Transverse colon (tissue), 4 donors: ENCODE measurements at regions not wholly inside any gene's neighbourhood (a gene's known extent, or its start where the extent isn't known, plus 50 kb on each side); places are given as distances from the start of the nearest gene placed in this dataset.

Experiments used
- DNase-seq: peaks from one replicate; pipeline ENCODE4 v3.0.0-alpha.2; 2019
- H3K27ac ChIP-seq, 4 donors: fragments of 200-600 bp; sonication (generic); 2 replicates each; pipeline ENCODE4 v1.5.1; 2016 to 2018; ENCODE audit warnings: inconsistent platforms in 4 of 4
- H3K27me3 ChIP-seq: fragments of 200-600 bp; sonication (generic); 2 replicates; pipeline ENCODE4 v1.5.1; 2017; ENCODE audit warnings: inconsistent platforms
- H3K36me3 ChIP-seq, 4 donors: fragments of 200-600 bp; sonication (generic); 2 replicates each; pipeline ENCODE4 v1.5.1; 2017 to 2019; ENCODE audit warnings: inconsistent platforms in 4 of 4
- H3K4me1 ChIP-seq, 4 donors: fragments of 200-600 bp; sonication (generic); 2 replicates each; pipeline ENCODE4 v1.5.1; 2017 to 2020; ENCODE audit warnings: inconsistent platforms in 4 of 4
- H3K4me3 ChIP-seq, 4 donors: fragments of 200-600 bp; sonication (generic); 1 replicate in 1 of 4; 2 replicates in 3 of 4; pipeline versions ENCODE4 v1.5.1 to v1.6.1; 2017 to 2019; ENCODE audit warnings: inconsistent platforms in 4 of 4
- H3K9me3 ChIP-seq, 2 donors: fragments of 200-600 bp; sonication (generic); 2 replicates each; pipeline ENCODE4 v1.5.1; 2017 to 2019; ENCODE audit warnings: inconsistent platforms in 2 of 2
- CTCF ChIP-seq, 5 experiments: fragments of 200-600 bp in 3 of 5; fragments of 450-650 bp in 2 of 5; sonication (generic) in 3 of 5; IDR thresholded peaks; 1 replicate in 2 of 5; 2 replicates in 3 of 5; pipeline ENCODE4 v1.5.1; 2016 to 2017; ENCODE audit warnings: antibody characterized with exemption in 5 of 5, inconsistent platforms in 3 of 5, mild to moderate bottlenecking in 2 of 5, moderate library complexity in 1 of 5
- EP300 ChIP-seq: sonication (generic); formaldehyde crosslinking; IDR thresholded peaks from one replicate; pipeline ENCODE4 v1.6.1; 2017; ENCODE audit warnings: antibody characterized with exemption, low read depth
- POLR2A ChIP-seq: fragments of 450-650 bp; IDR thresholded peaks from one replicate; pipeline ENCODE4 v1.6.1; 2016; ENCODE audit warnings: antibody characterized with exemption, mild to moderate bottlenecking, moderate library complexity
- POLR2AphosphoS5 ChIP-seq, 3 donors: sonication (generic); formaldehyde crosslinking; IDR thresholded peaks; one replicate each; pipeline ENCODE4 v1.6.1; 2016; ENCODE audit warnings: antibody characterized with exemption in 3 of 3
- WGBS, 2 donors: methylation state at CpG; one replicate each; pipeline ENCODE4 v1.1.5; 2018; ENCODE audit warnings: low coverage in 1 of 2; 5-methylcytosine and 5-hydroxymethylcytosine counted together
- in situ Hi-C, 4 donors: fragments of 200-750 bp; cut with MboI; loops; one replicate each; pipeline versions ENCODE4 v1.15.0 to v1.15.1; 2017; ENCODE audit warnings: low sequenced_read_pairs in 3 of 4, low pct_ligation_motif_present in 1 of 4, low pct_unique_long_range_greater_than_20kb in 1 of 4
- intact Hi-C: fragments of 100-400 bp; cut with DNase I; formaldehyde crosslinking; loops from one replicate; pipeline ENCODE4 v1.15.1; 2023; ENCODE audit warnings: low total_unique reads

DNA sequence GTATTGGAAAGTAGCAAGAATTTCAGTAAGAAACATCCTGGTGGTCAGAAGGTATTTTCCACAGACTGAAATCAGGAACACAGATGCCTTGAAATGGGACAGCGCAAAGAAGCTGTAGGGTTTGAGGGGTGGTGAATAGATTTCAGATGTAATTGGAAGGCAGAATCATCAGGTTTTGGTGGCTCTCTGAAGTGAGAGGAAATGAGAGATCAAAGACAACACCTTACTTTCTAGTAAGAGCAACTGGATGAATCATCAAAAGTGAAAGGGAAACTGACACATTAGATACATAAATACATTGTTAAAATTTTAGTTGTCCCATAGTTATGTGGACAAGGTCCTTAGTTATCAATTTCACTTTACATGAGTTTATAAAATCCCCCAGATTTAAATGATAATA is 188.2 kb upstream of the SLC27A6 start:
- TF ChIP-seq EP300, result no peak
- TF ChIP-seq CTCF (IDR thresholded peaks at IDR 0.05), result no peak
- TF ChIP-seq POLR2AphosphoS5 (IDR thresholded peaks at IDR 0.05), result no peak
- TF ChIP-seq POLR2A, result no peak
- in situ Hi-C loops (no loop called here), intact Hi-C loops (no loop called here)
- Histone ChIP-seq H3K27ac (no peak overlapping the region), H3K9me3 (no peaks in the 10 kb centered on the region), H3K36me3 (no peaks in the 10 kb centered on the region), H3K4me3 (no peak overlapping the region), H3K27me3 (no peaks in the 10 kb centered on the region), H3K4me1 (no peaks in the 10 kb centered on the region)
- 89 to 92% methylated on average over 1 of the region's 1 CpG for WGBS, 2 donors
- no peak for DNase-seq

DNA sequence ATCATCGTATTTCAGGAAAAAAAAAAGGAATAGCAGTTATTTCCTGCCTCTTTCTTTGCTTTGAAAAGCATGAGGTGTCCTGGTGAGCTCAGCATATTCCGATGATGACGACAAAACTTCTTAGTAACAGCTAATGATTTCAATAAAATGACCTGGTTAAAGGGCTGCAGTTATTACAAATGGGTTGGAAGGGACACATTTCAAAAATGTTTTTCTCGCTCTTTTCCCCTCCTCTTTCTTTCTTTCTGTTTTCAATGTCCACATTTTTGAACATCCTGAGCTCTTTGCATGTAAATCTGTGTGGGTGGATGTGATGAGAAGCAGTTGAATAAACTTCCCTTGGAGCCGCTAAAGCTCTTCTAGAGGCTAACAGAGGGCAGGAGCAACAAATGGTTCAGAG is 186.8 kb upstream of the SLC27A6 start:
- no peak overlapping the region for H3K27ac ChIP-seq
- WGBS, 2 donors, result 65 to 80% methylated on average over 5 of the region's 5 CpGs
- TF ChIP-seq POLR2A (no peak), CTCF (IDR thresholded peaks at IDR 0.05) (no peak), POLR2AphosphoS5 (IDR thresholded peaks at IDR 0.05) (no peak), EP300 (no peak)
- DNase-seq, result no peak
- no peaks in the 10 kb centered on the region for H3K4me1 ChIP-seq
- in situ Hi-C loops (no loop called here), intact Hi-C loops (no loop called here)
- no peaks in the 10 kb centered on the region for H3K27me3 ChIP-seq
- H3K4me3 ChIP-seq, result no peak overlapping the region
- no peaks in the 10 kb centered on the region for H3K9me3 ChIP-seq
- H3K36me3 ChIP-seq, result no peaks in the 10 kb centered on the region

- H3K27ac ChIP-seq, result no peak overlapping the region
- intact Hi-C loops (no loop called here), in situ Hi-C loops (no loop called here)
- no peaks in the 10 kb centered on the region for H3K9me3 ChIP-seq
- H3K27me3 ChIP-seq, result no peaks in the 10 kb centered on the region
- DNase-seq, result peak; percentile 14
- no peak overlapping the region for H3K4me3 ChIP-seq
- H3K4me1 ChIP-seq, result no peaks in the 10 kb centered on the region
- WGBS, 2 donors, result 33 to 47% methylated on average over 1 to 4 of the region's 4 CpGs
- no peak for TF ChIP-seq EP300
- no peak for TF ChIP-seq POLR2AphosphoS5 (IDR thresholded peaks at IDR 0.05)
- TF ChIP-seq CTCF (IDR thresholded peaks at IDR 0.05), result no peak
- no peak for TF ChIP-seq POLR2A
- H3K36me3 ChIP-seq, result no peaks in the 10 kb centered on the region
Measured at GRCh38 chr5:128782446-128782845, 182.8 kb upstream of the SLC27A6 start.

DNA sequence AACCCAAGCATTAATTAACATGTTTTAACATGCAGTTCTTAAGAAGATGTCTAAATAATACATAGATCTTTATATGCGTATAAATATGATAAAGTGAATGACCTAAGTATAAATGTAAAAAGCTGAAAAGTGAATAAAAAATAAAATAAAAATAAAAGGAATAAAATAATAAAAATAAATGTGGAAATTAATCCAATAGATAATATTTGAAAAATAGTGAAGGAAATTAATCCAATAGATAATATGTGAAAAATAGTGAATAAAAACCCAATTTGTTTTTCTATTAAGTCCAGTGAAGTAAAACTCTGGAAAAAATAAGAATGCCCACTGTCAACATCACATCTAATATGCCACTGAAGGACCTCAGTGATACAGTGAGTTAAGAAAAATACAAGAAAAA is 180.6 kb upstream of the SLC27A6 start:
- no peaks in the 10 kb centered on the region for H3K27me3 ChIP-seq
- in situ Hi-C loops, result no loop called here
- no peaks in the 10 kb centered on the region for H3K4me1 ChIP-seq
- H3K36me3 ChIP-seq, result no peaks in the 10 kb centered on the region
- no peak overlapping the region for H3K27ac ChIP-seq
- no peak overlapping the region for H3K4me3 ChIP-seq
- no peak for DNase-seq
- TF ChIP-seq POLR2AphosphoS5 (IDR thresholded peaks at IDR 0.05), result no peak
- TF ChIP-seq POLR2A, result no peak
- TF ChIP-seq EP300, result no peak
- TF ChIP-seq CTCF (IDR thresholded peaks at IDR 0.05), result no peak
- intact Hi-C loops, result no loop called here
- H3K9me3 ChIP-seq, result no peaks in the 10 kb centered on the region
- WGBS, 2 donors, result 92 to 100% methylated on average over 1 of the region's 1 CpG
